ENCODE measurements at regions not wholly inside any gene's neighbourhood (a gene's known extent, or its start where the extent isn't known, plus 50 kb on each side); places are given as distances from the start of the nearest gene placed in this dataset.
"Not testable (repeated sequence)": the region's sequence is repeated elsewhere in the genome, so short reads cannot be mapped to it uniquely, and the experiment has no call there.

- not testable (repeated sequence) for DNase-seq
Observed at GRCh38 chr13:63741814-63742101, 2326.1 kb upstream of the PCDH20 start.

- DNase-seq = no peak
Observed at GRCh38 chr13:63741029-63741813, 2325.6 kb upstream of the PCDH20 start.

- DNase-seq = not testable (repeated sequence)
Observed at GRCh38 chr13:63739112-63739735, 2323.6 kb upstream of the PCDH20 start.

GRCh38 chr13:63737418-63737817 lies 2321.8 kb upstream of the PCDH20 start:
- no peak for DNase-seq

- DNase-seq = peak; percentile 12
Observed at GRCh38 chr13:63731896-63732295, 2316.2 kb upstream of the PCDH20 start.

GRCh38 chr13:63712159-63712558 lies 2296.5 kb upstream of the PCDH20 start:
- DNase-seq = not testable (repeated sequence)

- no peak for DNase-seq
Observed at GRCh38 chr13:63706751-63707150, 2291.1 kb upstream of the PCDH20 start.

- DNase-seq = no peak
Observed at GRCh38 chr13:63704521-63704920, 2288.9 kb upstream of the PCDH20 start.

GRCh38 chr13:63700350-63700749 lies 2284.7 kb upstream of the PCDH20 start:
- no peak for DNase-seq

GRCh38 chr13:63699948-63700347 lies 2284.3 kb upstream of the PCDH20 start:
- DNase-seq = no peak

- DNase-seq = no peak
Observed at GRCh38 chr13:63696055-63696454, 2280.4 kb upstream of the PCDH20 start.

GRCh38 chr13:63693696-63694095 lies 2278.0 kb upstream of the PCDH20 start:
- no peak for DNase-seq

GRCh38 chr13:63691474-63691873 lies 2275.8 kb upstream of the PCDH20 start:
- DNase-seq = no peak

GRCh38 chr13:63690672-63691071 lies 2275.0 kb upstream of the PCDH20 start:
- no peak for DNase-seq

GRCh38 chr13:63684822-63685221 lies 2269.2 kb upstream of the PCDH20 start:
- DNase-seq = no peak

GRCh38 chr13:63680704-63681103 lies 2265.1 kb upstream of the PCDH20 start:
- no peak for DNase-seq

- DNase-seq = no peak
Observed at GRCh38 chr13:63671296-63671695, 2255.6 kb upstream of the PCDH20 start.

GRCh38 chr13:63651394-63651793 lies 2235.7 kb upstream of the PCDH20 start:
- no peak for DNase-seq

- no peak for DNase-seq
Observed at GRCh38 chr13:63643543-63643942, 2227.9 kb upstream of the PCDH20 start.

GRCh38 chr13:63636316-63636993 lies 2220.8 kb upstream of the PCDH20 start:
- DNase-seq = no peak

GRCh38 chr13:63632321-63632720 lies 2216.7 kb upstream of the PCDH20 start:
- no peak for DNase-seq

- DNase-seq = no peak
Observed at GRCh38 chr13:63631006-63631405, 2215.4 kb upstream of the PCDH20 start.

GRCh38 chr13:63629591-63629990 lies 2213.9 kb upstream of the PCDH20 start:
- no peak for DNase-seq

- no peak for DNase-seq
Observed at GRCh38 chr13:63628310-63628709, 2212.7 kb upstream of the PCDH20 start.

Measured in right kidney (tissue), 1 donor.